GM18502 (cell line): ENCODE measurements at regions not wholly inside any gene's neighbourhood (a gene's known extent, or its start where the extent isn't known, plus 50 kb on each side); places are given as distances from the start of the nearest gene placed in this dataset.
A peak's percentile ranks its signal among the peaks of the same experiment; 100 is the strongest.

ENCODE experiments used
- ATAC-seq: cut with Tn5 transposase; IDR thresholded peaks from one replicate; pipeline ENCODE4 v1.9.1; 2021; ENCODE audit warnings: mild to moderate bottlenecking; ENCODE audit not compliant: unreplicated experiment, poor library complexity

DNA sequence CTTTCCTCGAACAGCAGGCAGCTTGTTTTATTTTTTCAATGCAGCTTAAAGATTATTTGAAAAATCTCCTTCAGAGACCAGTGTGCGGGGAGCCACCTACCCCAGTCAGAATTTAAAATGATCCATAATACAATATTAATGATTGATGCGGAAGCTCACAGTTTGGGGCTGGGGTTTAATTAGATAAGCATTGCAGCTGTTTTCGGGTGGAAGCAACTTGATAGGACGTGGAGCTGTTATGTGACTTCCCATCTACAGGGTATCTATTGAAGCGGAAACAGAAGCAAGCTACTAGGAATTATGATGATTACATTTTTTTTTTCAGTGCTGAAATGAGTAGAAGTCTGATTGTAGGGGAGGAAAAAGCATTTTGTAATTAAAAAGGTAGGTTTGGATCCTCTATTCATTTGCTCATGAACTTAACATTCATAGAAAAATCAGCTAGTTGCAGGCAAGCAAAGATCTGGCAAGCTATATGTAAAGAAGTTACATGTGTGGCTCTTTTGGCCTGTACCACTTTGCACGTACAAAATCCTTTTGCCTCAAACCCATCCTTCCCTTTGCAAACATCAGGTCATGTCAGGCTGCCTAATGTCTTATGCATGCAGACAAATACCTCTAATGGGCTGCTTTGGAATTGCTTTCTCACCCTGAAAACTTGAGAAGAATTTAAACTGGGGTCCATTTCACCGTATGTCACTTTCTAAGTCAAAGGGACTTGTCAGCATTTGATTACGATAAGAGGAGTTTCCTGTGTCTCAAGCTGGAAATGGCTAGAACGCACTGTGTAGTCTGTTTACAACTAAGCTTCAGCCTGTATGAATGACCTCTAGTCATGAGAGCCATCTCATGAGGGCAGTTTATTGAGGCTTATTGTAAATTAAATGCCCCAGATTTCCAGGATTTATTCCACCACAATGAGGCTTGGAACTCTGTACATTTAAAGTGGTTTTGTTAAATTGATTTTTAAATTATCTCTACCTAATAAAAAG lies 267.1 kb upstream of the TMTC4 start:
- ATAC-seq = no peak

DNA sequence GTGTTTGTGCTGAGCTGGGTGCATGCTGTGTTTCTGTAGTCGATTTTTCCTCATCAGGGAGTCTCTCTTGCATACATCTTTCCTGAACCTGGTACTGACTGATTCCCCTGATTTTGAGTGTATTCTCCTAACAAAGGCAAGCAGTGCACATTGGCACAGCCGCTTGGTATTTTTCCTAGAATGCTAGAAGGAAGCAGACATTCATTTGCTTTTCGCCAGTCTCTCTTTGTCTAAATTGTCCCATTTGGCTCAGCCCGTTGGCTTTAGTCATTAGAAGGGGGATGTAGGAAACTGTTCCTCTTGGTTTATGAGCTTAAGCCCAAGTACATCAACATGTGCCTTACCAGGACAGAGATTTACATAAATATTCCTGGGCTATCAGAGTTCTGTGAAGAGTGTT lies 266.1 kb upstream of the TMTC4 start:
- ATAC-seq = no peak

DNA sequence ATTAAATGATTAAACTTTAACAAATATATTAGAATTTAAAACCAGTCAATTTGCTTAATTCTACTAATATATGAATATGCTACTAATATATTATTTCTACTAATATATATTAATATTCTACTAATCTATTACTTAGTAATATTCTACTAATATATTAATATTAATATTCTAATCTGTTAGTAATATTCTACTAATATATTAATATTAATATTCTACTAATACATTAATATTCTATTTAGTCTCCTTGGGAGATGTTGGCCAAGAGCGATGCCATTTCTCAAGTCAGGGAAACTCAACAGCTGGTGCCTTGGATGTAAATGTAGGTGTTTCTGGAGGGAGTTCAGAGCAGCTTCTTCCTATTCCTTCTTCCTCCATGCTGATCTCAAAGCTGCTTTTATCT lies 259.2 kb upstream of the TMTC4 start:
- ATAC-seq = no peak

DNA sequence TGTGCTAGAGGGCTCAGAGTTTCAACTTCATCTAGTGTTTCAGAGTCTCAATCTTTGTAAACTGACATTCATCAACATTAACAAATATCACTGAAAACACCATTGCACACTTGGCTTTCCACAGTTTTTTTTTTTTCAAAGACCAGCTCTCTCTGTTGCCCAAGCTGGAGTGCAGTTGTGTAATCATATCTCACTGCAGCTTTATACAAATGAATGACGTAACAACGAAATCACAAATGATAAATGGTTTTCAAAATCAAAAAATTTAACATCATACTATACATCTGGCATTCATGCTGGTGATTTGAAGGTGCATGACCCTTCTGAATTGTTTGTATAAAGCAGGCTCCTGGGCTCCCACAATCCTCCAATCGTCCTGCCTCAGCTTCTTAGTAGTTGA lies 248.0 kb upstream of the TMTC4 start:
- no peak for ATAC-seq

DNA sequence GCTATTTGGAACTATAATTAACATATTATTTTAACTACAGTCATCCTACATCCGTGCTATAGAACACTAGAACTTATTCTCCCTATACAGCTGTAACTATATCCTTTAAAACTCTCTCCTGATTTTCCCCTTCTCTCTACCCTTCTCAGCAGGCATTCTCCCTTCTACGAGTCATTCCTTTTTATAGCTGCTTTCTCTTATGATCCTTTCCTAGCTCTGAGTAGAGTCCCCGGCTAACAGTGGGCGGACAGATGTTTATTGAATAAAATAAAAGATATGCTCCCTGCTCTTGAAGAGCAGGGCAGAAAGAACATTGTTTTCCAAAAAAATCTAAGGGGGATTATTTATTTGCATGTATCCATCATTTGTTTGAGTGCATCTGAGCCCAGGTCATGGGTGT lies 246.5 kb upstream of the TMTC4 start:
- no peak for ATAC-seq

DNA sequence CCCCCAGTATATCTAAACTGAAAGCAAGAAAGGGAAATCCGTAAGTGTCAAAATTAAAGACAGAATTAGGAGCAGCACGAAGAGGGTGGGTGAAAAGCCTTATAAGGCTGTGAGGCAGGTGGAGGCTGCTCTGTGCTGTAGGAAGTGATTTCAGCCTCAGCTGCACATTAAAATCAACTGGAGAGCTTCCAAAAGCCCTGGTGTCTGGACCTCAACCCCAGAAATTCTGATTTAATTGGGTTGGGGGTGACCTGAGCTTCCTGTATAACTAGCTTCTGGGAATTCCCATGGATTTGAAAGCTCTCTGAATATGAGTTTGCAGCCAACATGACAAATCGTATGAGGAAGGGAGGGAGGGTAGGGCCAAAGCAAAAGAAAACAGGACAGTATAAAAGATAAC lies 242.4 kb upstream of the TMTC4 start:
- peak; percentile 65 for ATAC-seq

DNA sequence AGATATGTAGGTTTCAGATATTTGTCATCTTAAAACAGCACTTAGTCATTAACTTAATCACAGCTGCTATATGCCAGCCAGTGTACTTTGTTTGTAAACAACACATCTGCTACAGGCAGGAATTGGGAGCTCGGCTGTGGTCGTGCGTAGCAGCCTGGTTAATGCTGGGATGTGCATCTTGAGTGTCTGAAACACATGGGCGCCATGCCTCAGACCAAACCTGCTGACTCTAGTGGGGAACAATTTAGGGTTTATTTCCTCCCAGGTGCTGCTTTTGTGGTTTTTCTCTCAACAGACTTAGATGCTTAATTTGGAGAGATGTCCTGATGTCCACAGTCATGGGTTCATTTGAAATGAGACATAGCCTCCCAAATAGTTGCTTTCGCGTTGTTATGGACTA lies 238.5 kb upstream of the TMTC4 start:
- no peak for ATAC-seq

DNA sequence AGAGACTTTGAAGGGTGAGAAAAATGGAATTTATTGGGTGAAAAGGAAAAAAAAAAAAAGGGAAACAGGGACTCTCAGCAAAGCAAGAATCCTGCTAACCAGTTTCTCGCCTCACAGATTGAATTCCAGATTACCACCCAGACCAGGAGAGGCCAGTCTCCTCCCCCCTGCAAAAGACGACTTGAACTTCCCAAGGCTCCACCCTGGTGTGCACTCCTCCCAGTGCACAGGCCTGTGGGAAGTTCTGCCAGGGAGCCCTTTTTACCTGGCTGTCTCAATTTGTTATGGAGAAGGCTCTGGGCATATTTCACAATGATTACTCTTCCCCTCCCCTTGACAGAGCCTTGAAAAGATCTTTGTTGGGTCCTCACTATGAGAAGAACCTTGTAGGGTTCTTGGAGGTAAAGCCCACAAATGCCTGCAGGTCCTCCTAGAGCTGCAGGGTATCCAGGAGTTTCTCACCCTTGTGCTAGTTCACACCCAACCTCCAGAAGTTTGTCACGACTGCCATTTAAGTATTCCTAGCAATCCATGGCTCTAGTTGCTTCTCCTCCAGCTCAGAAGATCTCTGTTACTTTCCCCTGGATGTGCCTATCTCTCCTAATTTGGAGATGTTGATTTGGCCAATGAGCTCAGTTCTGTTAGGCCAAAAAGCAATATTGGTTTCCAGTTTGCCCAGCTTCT lies 229.8 kb upstream of the TMTC4 start:
- ATAC-seq = no peak

DNA sequence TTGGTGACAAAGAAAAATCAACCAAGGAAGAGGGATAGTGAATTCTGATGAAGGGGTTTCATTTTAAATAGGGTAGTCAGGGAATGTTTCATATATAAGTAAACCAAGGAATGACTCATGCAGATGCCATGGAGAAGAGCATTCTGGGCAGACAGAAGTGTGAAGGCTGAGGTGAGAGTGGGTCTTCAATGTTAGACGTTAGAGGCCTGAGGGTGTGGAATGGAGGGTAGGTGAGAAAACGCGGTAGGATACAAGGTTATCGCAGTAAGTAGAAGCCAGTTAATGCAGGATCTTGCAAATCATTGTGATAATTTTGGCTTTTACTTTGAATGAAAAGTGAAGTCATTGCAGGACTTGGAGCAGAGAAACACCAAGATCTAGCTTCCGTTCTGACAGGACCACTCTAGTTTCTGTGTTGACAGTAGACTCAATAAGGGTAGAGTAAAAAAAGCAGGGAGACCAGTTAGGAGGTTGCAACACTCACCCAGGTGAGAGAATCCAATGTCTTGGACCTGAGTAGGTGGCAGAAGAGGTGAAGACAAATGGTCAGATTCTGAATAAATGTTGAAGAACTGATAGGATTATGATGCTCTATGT lies 225.2 kb upstream of the TMTC4 start:
- ATAC-seq = no peak

DNA sequence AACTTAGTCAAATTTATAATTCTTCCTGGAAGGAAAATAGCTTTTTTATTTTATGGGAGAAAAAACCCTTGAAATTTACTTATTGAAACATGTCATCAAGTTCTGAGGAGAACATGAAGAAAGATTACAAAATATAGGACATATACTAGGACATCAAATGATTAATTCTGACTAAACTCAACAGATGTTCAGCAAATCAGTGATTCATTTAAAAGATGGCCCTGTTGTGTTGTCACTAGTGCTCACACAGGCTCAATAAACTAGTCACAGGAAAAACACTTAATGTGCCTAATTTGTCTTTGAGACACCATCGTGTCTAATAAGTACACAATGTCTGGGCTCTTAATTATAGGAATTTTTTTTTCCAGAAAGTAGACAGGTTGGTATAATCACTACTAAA lies 223.8 kb upstream of the TMTC4 start:
- ATAC-seq = no peak

DNA sequence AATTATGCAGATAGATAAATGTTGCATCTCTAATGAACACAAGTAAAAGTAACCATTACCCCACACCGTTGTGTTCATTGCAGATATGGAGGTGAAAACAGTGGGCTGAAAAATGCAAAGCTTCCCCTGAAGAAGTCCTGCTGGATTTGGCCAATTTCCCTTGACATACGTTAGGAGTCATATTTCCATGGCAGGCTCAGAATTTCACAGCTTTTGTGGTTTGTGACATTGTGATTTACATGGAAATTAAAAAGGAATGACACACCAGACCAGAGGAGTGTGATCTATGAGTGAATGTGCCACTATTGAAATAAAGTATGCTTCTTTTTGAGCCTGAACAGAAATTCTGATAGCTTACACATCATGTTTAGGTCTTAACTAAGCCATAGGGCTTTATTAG lies 221.1 kb upstream of the TMTC4 start:
- no peak for ATAC-seq

DNA sequence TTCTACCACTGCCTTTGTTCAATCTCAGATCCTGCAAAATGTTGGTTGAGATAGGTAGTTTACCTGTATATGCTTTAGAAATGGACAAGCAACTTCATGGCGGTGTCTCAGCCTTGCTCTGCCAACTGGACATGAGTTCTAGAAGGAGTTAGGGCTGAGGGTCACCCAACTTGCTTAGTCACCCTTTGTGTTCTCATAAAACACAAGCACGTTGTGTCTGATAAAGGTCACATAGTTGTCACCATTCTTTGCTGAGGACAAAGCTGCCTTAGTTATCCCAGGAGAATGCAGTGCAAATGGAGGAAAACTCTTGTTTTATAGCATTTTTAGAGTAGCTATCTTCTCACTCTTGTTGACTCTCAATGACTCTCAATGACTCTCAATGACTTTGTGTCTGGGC lies 218.4 kb upstream of the TMTC4 start:
- ATAC-seq = no peak

DNA sequence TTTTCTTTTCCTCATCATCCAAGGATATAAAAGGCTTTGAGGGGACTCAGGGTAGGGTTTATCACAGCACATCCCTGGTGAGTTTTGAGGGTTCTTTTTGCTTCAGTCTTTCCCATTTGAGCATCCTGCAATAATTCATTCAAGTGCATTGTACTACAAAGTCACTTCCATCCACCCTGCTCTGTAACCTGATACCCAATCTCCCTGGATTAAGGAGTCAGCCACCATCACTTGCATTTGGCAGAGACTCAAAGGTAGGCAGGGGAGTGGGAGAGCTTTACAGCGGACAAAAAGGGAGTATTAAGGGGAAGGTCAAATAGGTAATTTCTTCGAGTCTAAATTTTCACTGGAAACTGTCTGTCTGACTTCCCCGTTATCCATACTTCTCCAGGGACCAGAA lies 216.1 kb upstream of the TMTC4 start:
- no peak for ATAC-seq

DNA sequence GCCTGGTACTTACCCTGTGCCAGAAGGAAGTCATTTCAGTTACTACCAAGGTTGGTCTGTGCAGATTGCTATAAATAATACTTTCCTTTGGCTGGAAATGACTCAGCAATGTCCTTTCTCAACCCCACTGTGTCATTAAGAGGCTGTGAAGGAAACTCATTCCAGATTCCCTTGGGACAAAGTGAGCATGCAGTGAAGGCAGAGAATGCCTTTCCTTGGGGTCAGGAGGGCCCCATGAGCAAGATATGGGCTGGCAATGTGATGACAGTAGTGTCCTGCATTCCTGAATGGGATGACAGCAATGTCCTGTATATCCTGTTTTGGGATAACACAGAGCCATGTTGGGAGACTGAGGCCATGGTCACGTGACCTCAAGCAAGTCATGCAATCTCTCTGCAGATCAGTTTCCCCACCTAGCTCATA lies 213.1 kb upstream of the TMTC4 start:
- ATAC-seq = no peak

DNA sequence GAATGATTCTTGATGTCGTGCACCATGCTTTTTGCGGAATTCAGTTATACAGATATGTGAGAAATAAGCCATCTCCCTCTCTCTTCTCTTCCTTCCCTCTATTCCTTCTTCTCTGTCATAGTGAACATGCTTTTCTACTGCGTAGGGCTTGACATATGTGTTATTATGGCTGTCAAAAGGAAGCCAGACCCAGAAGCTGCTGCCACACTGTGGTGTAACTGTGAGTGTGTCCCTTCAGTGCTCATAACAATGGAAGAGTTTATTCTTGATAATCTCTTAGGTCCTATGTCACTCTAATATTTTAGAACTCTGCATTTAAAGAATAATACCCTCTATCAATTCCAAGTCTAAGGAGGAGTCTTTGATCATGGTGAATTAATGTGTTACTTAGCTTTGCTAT lies 208.9 kb upstream of the TMTC4 start:
- ATAC-seq = no peak

DNA sequence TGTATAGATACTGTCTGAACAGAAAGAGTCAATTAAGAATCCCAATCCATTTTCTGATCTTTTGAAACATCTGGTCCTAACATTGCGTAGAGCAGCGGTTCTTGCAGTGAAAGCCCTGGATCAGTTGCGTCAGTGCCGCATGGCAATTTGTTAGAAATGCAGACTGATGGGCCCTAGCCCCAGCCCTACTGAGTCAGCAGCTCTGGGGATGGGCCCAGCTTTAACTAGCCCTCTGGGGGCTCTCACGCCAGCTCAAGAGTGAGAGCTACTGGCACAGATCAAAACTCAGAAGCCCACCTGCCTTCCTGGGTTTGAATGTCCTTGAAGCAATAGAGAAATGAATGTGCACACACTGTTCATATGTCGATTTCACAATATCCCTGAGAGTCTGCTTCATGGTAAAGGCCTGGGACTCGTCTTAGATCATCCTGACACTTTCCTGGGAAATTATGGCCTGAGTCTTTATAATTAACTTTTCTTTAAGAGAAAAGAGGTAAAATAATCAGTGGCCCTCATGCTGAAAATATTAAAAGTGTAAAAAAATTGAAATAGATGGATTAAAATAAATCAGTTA lies 206.8 kb upstream of the TMTC4 start:
- no peak for ATAC-seq

DNA sequence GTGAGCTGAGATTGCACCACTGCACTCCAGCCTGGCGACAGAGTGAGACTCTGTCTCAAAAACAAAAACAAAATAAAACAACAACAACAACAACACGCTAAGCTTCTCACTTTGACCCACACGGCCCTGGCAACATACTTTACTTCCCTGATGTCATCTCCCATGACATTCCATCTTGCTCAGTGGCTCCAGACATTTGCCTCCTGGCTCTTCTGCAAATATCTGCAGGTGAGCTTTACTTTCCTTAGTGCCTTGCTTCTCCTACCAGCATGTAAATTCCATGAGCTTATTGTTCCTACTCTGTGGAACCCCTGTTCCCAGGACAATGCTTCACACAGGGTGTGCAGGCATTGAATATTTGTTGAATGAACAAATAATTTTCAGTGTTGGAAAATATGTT lies 205.6 kb upstream of the TMTC4 start:
- no peak for ATAC-seq

DNA sequence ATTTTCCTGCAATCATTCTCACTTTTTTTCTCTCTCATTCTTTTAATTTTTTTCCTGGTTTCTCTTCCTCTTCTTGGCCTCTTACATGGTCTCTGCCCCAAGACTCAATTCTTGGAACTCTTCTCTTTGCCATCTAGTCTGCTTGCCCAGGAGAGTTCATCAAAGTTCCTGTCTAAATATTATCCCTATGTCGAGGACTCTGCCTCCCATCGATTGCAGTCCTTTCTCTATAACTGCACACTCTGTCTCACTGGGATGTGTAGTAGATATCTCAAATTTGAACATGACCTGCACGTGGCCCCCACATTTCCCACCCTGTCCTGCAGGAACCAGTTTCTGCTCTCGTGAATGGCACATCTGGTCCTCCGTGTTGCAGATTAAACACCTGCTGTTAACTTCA lies 204.7 kb upstream of the TMTC4 start:
- no peak for ATAC-seq

DNA sequence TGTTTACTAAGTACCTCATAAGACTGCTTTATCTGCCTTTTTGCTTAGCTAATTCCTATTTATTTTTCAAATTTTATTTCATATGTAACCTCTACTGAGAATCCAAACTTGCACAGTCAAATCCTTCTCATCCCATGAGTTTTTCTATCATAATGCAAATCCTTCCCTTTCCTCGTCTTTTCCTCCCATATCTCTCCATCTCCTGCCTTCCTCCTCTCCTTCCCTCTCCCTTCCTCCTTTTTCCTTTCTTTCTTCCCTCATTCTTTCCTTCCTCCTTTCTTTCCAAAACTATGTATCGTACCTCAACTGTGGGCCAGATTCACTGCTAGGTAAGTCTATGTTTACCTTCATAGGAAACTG lies 201.4 kb upstream of the TMTC4 start:
- no peak for ATAC-seq

DNA sequence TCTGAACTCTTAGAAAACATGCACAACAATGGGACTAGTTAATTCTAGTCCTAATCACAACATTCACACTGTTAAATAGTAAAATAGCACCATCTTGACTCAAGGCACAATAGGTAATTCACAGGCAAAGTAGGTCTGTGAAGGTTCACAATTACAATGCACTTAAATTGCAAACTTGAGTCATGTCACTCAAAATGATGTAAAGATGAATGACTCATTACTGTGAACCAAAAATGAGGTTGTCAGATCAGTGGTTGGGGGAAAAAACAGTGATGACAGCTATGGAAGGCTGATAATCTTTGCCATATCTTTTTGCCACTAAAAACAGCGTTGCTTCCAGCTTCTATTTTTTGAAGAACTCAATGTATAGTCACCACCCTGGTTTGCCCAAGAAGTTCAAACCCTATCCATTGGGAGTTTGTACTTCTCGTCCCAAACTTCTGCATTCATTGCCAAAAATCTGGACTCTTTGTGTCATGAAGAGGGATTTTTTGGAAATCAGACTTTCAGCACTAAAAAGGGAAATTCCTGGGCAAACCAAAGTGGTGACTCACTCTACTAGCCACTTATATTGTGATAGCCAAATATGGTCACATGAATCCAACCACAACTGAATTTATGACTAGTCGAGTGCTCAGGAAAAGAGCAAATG lies 200.9 kb upstream of the TMTC4 start:
- ATAC-seq = peak; percentile 77

DNA sequence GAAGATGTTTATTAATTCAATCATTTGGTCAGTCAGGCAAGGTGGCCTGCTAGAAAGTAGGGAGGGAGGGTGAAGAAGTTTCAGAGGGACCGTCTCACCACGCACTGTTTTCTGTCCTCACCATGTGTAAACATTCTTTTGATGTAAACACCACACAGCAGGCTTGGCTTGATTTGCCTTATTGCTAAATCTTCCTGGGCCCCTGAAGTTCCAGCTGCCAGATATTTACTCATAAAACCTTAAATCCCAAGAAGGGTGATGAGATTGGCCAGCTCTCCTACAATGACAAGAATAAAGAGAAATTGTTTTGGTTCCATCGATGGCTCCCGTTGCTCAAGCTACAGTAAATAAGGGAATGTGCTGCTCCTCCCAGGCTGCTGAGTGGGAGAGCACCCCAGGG lies 198.2 kb upstream of the TMTC4 start:
- ATAC-seq = no peak
